GM18858 (cell line): ENCODE measurements at regions not wholly inside any gene's neighbourhood (a gene's known extent, or its start where the extent isn't known, plus 50 kb on each side); places are given as distances from the start of the nearest gene placed in this dataset.

Experiments used
- ATAC-seq: cut with Tn5 transposase; IDR thresholded peaks from one replicate; pipeline ENCODE4 v1.9.1; 2021; ENCODE audit not compliant: unreplicated experiment

- no peak for ATAC-seq
Measured at GRCh38 chr4:121526509-121526908, 145.7 kb upstream of the QRFPR start.

- no peak for ATAC-seq
Measured at GRCh38 chr4:121519236-121519838, 138.5 kb upstream of the QRFPR start.

GRCh38 chr4:121517241-121517640, 136.4 kb upstream of the QRFPR start:
- ATAC-seq = no peak

GRCh38 chr4:121514443-121514842, 133.6 kb upstream of the QRFPR start:
- no peak for ATAC-seq

GRCh38 chr4:121510341-121510874, 129.6 kb upstream of the QRFPR start:
- peak; percentile 81 for ATAC-seq

- no peak for ATAC-seq
Measured at GRCh38 chr4:121485190-121485804, 104.5 kb upstream of the QRFPR start.

- peak; percentile 98 for ATAC-seq
Measured at GRCh38 chr4:121484633-121485032, 103.8 kb upstream of the QRFPR start.

- no peak for ATAC-seq
Measured at GRCh38 chr4:121479808-121480207, 99.0 kb upstream of the QRFPR start.

- ATAC-seq = no peak
Measured at GRCh38 chr4:121477480-121477879, 96.7 kb upstream of the QRFPR start.

GRCh38 chr4:121477079-121477478, 96.3 kb upstream of the QRFPR start:
- no peak for ATAC-seq

GRCh38 chr4:121472937-121473721, 92.3 kb upstream of the QRFPR start:
- ATAC-seq = peak; percentile 52

GRCh38 chr4:121464854-121465253, 84.0 kb upstream of the QRFPR start:
- no peak for ATAC-seq

GRCh38 chr4:121462660-121463261, 81.9 kb upstream of the QRFPR start:
- peak; percentile 95 for ATAC-seq

- no peak for ATAC-seq
Measured at GRCh38 chr4:121459026-121459425, 78.2 kb upstream of the QRFPR start.

- ATAC-seq = no peak
Measured at GRCh38 chr4:121457278-121457875, 76.6 kb upstream of the QRFPR start.

GRCh38 chr4:121455285-121455684, 74.5 kb upstream of the QRFPR start:
- ATAC-seq = no peak

GRCh38 chr4:121454251-121454979, 73.6 kb upstream of the QRFPR start:
- ATAC-seq = no peak

- no peak for ATAC-seq
Measured at GRCh38 chr4:121451310-121451709, 70.5 kb upstream of the QRFPR start.

GRCh38 chr4:121449416-121449815, 68.6 kb upstream of the QRFPR start:
- no peak for ATAC-seq

- no peak for ATAC-seq
Measured at GRCh38 chr4:121448231-121448630, 67.4 kb upstream of the QRFPR start.
